Breast epithelium (tissue), 4 donors: ENCODE measurements at regions not wholly inside any gene's neighbourhood (a gene's known extent, or its start where the extent isn't known, plus 50 kb on each side); places are given as distances from the start of the nearest gene placed in this dataset.

ENCODE experiments used
- DNase-seq, 2 donors: peaks; one replicate each; pipeline ENCODE4 v3.0.0-alpha.2; 2019; ENCODE audit warnings: low spot score in 2 of 2
- H3K27ac ChIP-seq, 2 donors: fragments of 200-600 bp; sonication (generic) in 1 of 2; one replicate each; pipeline ENCODE4 v1.5.1; 2016 to 2019; ENCODE audit warnings: mild to moderate bottlenecking in 1 of 2
- H3K27me3 ChIP-seq, 2 donors: fragments of 200-600 bp; sonication (generic) in 1 of 2; one replicate each; pipeline versions ENCODE4 v1.5.1 to v1.6.0; 2017 to 2019; ENCODE audit warnings: control low read depth in 1 of 2, mild to moderate bottlenecking in 1 of 2
- H3K36me3 ChIP-seq: fragments of 200-600 bp; one replicate; pipeline ENCODE4 v1.5.1; 2019
- H3K4me1 ChIP-seq, 2 donors: fragments of 200-600 bp; sonication (generic); one replicate each; pipeline ENCODE4 v1.5.1; 2016 to 2019; ENCODE audit warnings: control low read depth in 1 of 2
- H3K4me3 ChIP-seq, 3 donors: fragments of 200-600 bp; sonication (generic); 1 replicate in 2 of 3; 2 replicates in 1 of 3; pipeline ENCODE4 v1.5.1; 2016 to 2019; ENCODE audit warnings: mild to moderate bottlenecking in 3 of 3, moderate library complexity in 2 of 3
- H3K9me3 ChIP-seq, 2 donors: fragments of 200-600 bp; sonication (generic) in 1 of 2; one replicate each; pipeline ENCODE4 v1.5.1; 2016 to 2019; ENCODE audit warnings: control low read depth in 1 of 2
- CTCF ChIP-seq, 3 donors: fragments of 450-650 bp; IDR thresholded peaks; one replicate each; pipeline ENCODE4 v1.5.1; 2016 to 2017; ENCODE audit warnings: antibody characterized with exemption in 3 of 3, mild to moderate bottlenecking in 3 of 3, moderate library complexity in 3 of 3
- POLR2A ChIP-seq: fragments of 450-650 bp; IDR thresholded peaks from one replicate; pipeline ENCODE4 v1.6.1; 2016; ENCODE audit warnings: antibody characterized with exemption, mild to moderate bottlenecking, moderate library complexity
- POLR2AphosphoS5 ChIP-seq, 3 donors: sonication (generic); formaldehyde crosslinking; IDR thresholded peaks; one replicate each; pipeline ENCODE4 v1.6.1; 2017; ENCODE audit warnings: antibody characterized with exemption in 3 of 3
- intact Hi-C: fragments of 100-400 bp; cut with DNase I; formaldehyde crosslinking; loops from one replicate; pipeline ENCODE4 v1.15.1; 2023; ENCODE audit warnings: low total_unique reads

- Histone ChIP-seq H3K36me3 (no peaks in the 10 kb centered on the region), H3K4me3 (no peak overlapping the region), H3K4me1 (no peaks in the 10 kb centered on the region), H3K9me3 (peaks cover 6 to 20% of the 10 kb centered on the region in 2 donors), H3K27ac (no peak overlapping the region), H3K27me3 (peaks cover 0 to 14% of the 10 kb centered on the region in 2 donors)
- DNase-seq = no peak
- intact Hi-C loops = no loop called here
- TF ChIP-seq POLR2A (no peak), CTCF (IDR thresholded peaks at IDR 0.05) (no peak), POLR2AphosphoS5 (IDR thresholded peaks at IDR 0.05) (no peak)
These were observed 199.5 kb upstream of the DIPK2B start for GRCh38 chrX:45400027-45400779.

GRCh38 chrX:45385757-45386156 lies 185.1 kb upstream of the DIPK2B start:
- Histone ChIP-seq H3K9me3 (peaks cover 9 to 26% of the 10 kb centered on the region in 2 donors), H3K27ac (no peak overlapping the region), H3K4me3 (no peak overlapping the region), H3K27me3 (peaks cover 0 to 3% of the 10 kb centered on the region in 2 donors), H3K4me1 (no peaks in the 10 kb centered on the region), H3K36me3 (no peaks in the 10 kb centered on the region)
- TF ChIP-seq CTCF (IDR thresholded peaks at IDR 0.05) (no peak), POLR2AphosphoS5 (IDR thresholded peaks at IDR 0.05) (no peak), POLR2A (no peak)
- DNase-seq = no peak
- intact Hi-C loops = no loop called here

GRCh38 chrX:45381841-45382240 lies 181.2 kb upstream of the DIPK2B start:
- peaks cover 0 to 9% of the 10 kb centered on the region in 2 donors for H3K9me3 ChIP-seq
- H3K27me3 ChIP-seq = peaks cover 0 to 3% of the 10 kb centered on the region in 2 donors
- no peak overlapping the region for H3K4me3 ChIP-seq
- no peaks in the 10 kb centered on the region for H3K36me3 ChIP-seq
- no peak for DNase-seq
- H3K4me1 ChIP-seq = no peaks in the 10 kb centered on the region
- intact Hi-C loops = no loop called here
- TF ChIP-seq CTCF (IDR thresholded peaks at IDR 0.05) (no peak), POLR2A (no peak), POLR2AphosphoS5 (IDR thresholded peaks at IDR 0.05) (no peak)
- no peak overlapping the region for H3K27ac ChIP-seq

GRCh38 chrX:45381366-45381765 lies 180.7 kb upstream of the DIPK2B start:
- peaks cover 0 to 3% of the 10 kb centered on the region in 2 donors for H3K27me3 ChIP-seq
- no peak for DNase-seq
- intact Hi-C loops = no loop called here
- TF ChIP-seq POLR2AphosphoS5 (IDR thresholded peaks at IDR 0.05) (no peak), POLR2A (no peak), CTCF (IDR thresholded peaks at IDR 0.05) (no peak)
- H3K9me3 ChIP-seq = peaks cover 0 to 9% of the 10 kb centered on the region in 2 donors
- no peaks in the 10 kb centered on the region for H3K4me1 ChIP-seq
- no peaks in the 10 kb centered on the region for H3K36me3 ChIP-seq
- no peak overlapping the region for H3K27ac ChIP-seq
- H3K4me3 ChIP-seq = no peak overlapping the region

- H3K4me3 ChIP-seq = no peak overlapping the region
- intact Hi-C loops = no loop called here
- H3K27ac ChIP-seq = no peak overlapping the region
- H3K9me3 ChIP-seq = peaks cover 3 to 9% of the 10 kb centered on the region in 2 donors
- no peak for TF ChIP-seq POLR2AphosphoS5 (IDR thresholded peaks at IDR 0.05)
- no peak for TF ChIP-seq CTCF (IDR thresholded peaks at IDR 0.05)
- TF ChIP-seq POLR2A = no peak
- no peaks in the 10 kb centered on the region for H3K27me3 ChIP-seq
- DNase-seq = no peak
- H3K36me3 ChIP-seq = no peaks in the 10 kb centered on the region
- no peaks in the 10 kb centered on the region for H3K4me1 ChIP-seq
These were observed 178.6 kb upstream of the DIPK2B start for GRCh38 chrX:45379236-45379635.
